Calu3 (cell line): ENCODE measurements at regions not wholly inside any gene's neighbourhood (a gene's known extent, or its start where the extent isn't known, plus 50 kb on each side); places are given as distances from the start of the nearest gene placed in this dataset.

ENCODE experiments used
- BruUV-seq: library from RNA; stranded (reverse); fragments of 400-500 nt; replicated peaks from 2 replicates; lab custom pipeline; 2021; lab: Mats Ljungman, UMichigan
- CTCF ChIA-PET: fragments of 300-600 bp; sonication (Branson Sonifier 250); formaldehyde crosslinking; loops from one replicate; lab custom pipeline; 2022; ENCODE audit warnings: antibody characterized with exemption; lab: Charles Lee
- DNase-seq: peaks from one replicate; pipeline ENCODE4 v3.0.0; 2022
- H3K27ac Mint-ChIP-seq: one replicate; pipeline ENCODE4 v1.8.0; 2022; ENCODE audit warnings: mixed read lengths; ENCODE audit not compliant: unreplicated experiment
- H3K27me3 Mint-ChIP-seq: one replicate; pipeline ENCODE4 v1.8.0; 2022; ENCODE audit warnings: mixed read lengths; ENCODE audit not compliant: unreplicated experiment
- H3K36me3 Mint-ChIP-seq: one replicate; pipeline ENCODE4 v1.8.0; 2022; ENCODE audit warnings: mild to moderate bottlenecking, moderate library complexity, mixed read lengths; ENCODE audit not compliant: insufficient read depth, unreplicated experiment
- H3K4me1 Mint-ChIP-seq: one replicate; pipeline ENCODE4 v1.8.0; 2022; ENCODE audit warnings: mild to moderate bottlenecking, low read depth, mixed read lengths; ENCODE audit not compliant: unreplicated experiment
- H3K4me3 Mint-ChIP-seq: one replicate; pipeline ENCODE4 v1.8.0; 2022; ENCODE audit warnings: mild to moderate bottlenecking, low read depth, moderate library complexity, mixed read lengths; ENCODE audit not compliant: unreplicated experiment
- H3K9me3 Mint-ChIP-seq: one replicate; pipeline ENCODE4 v1.8.0; 2022; ENCODE audit warnings: low read depth, mixed read lengths; ENCODE audit not compliant: unreplicated experiment
- CTCF ChIP-seq: fragments of 200-600 bp; IDR thresholded peaks from one replicate; pipeline ENCODE4 v1.8.0; 2022; ENCODE audit warnings: antibody characterized with exemption; ENCODE audit not compliant: unreplicated experiment
- intact Hi-C: fragments of 100-400 bp; cut with micrococcal nuclease; formaldehyde crosslinking; loops from one replicate; pipeline ENCODE4 v1.10.0; 2022; ENCODE audit not compliant: unreplicated experiment

- Mint-ChIP-seq H3K4me3 (no peak overlapping the region), H3K27ac (no peak overlapping the region), H3K27me3 (no peaks in the 10 kb centered on the region), H3K4me1 (peaks cover 7% of the 10 kb centered on the region), H3K36me3 (peaks cover 12% of the 10 kb centered on the region), H3K9me3 (no peaks in the 10 kb centered on the region)
- no peak for TF ChIP-seq CTCF
- BruUV-seq: no TSS peak
- DNase-seq: no peak
- intact Hi-C loops: no loop called here
- CTCF ChIA-PET: interaction anchor here (1.4 kb wide), 1 partner anchor 13 kb away, joined by 5 read pairs; no protein-coding TSS in a partner anchor
Observed at GRCh38 chr7:35891004-35891830, 90.4 kb downstream of the SEPTIN7 start.

GRCh38 chr7:35893649-35894048 is 92.8 kb downstream of the SEPTIN7 start:
- Mint-ChIP-seq H3K27me3 (no peaks in the 10 kb centered on the region), H3K4me3 (no peak overlapping the region), H3K4me1 (peaks cover 7% of the 10 kb centered on the region), H3K36me3 (peaks cover 10% of the 10 kb centered on the region), H3K9me3 (no peaks in the 10 kb centered on the region), H3K27ac (no peak overlapping the region)
- intact Hi-C loops: no loop called here
- no peak for TF ChIP-seq CTCF
- BruUV-seq: no TSS peak
- no peak for DNase-seq
- CTCF ChIA-PET: no interaction called here

GRCh38 chr7:35894721-35895120 is 93.9 kb downstream of the SEPTIN7 start:
- no peaks in the 10 kb centered on the region for H3K27me3 Mint-ChIP-seq
- no TSS peak for BruUV-seq
- CTCF ChIA-PET: no interaction called here
- H3K36me3 Mint-ChIP-seq: peaks cover 10% of the 10 kb centered on the region
- intact Hi-C loops: no loop called here
- no peak for TF ChIP-seq CTCF
- H3K4me3 Mint-ChIP-seq: no peak overlapping the region
- peaks cover 7% of the 10 kb centered on the region for H3K4me1 Mint-ChIP-seq
- no peaks in the 10 kb centered on the region for H3K9me3 Mint-ChIP-seq
- H3K27ac Mint-ChIP-seq: no peak overlapping the region
- DNase-seq: no peak

- DNase-seq: no peak
- H3K4me3 Mint-ChIP-seq: no peak overlapping the region
- peaks cover 24% of the 10 kb centered on the region for H3K36me3 Mint-ChIP-seq
- TF ChIP-seq CTCF: no peak
- H3K4me1 Mint-ChIP-seq: no peaks in the 10 kb centered on the region
- no peak overlapping the region for H3K27ac Mint-ChIP-seq
- no peaks in the 10 kb centered on the region for H3K27me3 Mint-ChIP-seq
- BruUV-seq: no TSS peak
- CTCF ChIA-PET: no interaction called here
- intact Hi-C loops: no loop called here
- no peaks in the 10 kb centered on the region for H3K9me3 Mint-ChIP-seq
Observed at GRCh38 chr7:35900651-35901050, 99.8 kb downstream of the SEPTIN7 start.
